Inflammatory macrophage treated with lipopolysaccharide for 1 hour (primary cell): ENCODE measurements at regions not wholly inside any gene's neighbourhood (a gene's known extent, or its start where the extent isn't known, plus 50 kb on each side); places are given as distances from the start of the nearest gene placed in this dataset.
"Not testable (repeated sequence)": the region's sequence is repeated elsewhere in the genome, so short reads cannot be mapped to it uniquely, and the experiment has no call there.

ENCODE experiments used
- DNase-seq, 2 donors: peaks; one replicate each; pipeline ENCODE4 v3.0.0-alpha.2; 2020 to 2022

DNA sequence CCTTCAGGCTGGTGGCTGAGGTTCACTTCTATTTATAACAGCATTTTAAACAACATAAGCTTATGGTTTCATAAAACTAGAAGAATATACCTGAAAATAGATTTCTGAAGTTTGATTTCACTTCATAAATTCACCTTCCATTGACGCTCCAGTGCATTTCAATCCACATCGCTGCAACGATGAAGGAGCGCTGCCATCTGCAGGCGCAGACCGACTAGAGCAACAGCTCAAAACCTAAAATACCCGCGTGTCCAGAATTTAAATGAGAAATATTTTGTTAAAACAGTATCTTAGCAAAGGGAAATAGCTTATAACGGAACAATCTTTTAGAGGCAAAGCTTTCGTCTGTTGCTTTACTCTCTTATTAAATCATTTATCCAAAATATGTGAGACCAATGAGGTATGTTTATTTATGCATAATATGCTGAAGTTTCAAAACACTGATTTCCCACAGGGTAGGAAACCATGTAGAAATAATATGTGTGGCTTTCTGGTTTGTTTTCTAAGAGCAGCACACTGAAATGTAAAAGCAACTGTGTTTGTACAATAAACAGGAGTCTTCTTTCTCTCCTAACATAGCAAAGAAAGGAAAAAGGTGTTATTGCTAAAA lies 816.4 kb upstream of the FRG1 start:
- DNase-seq = no peak

DNA sequence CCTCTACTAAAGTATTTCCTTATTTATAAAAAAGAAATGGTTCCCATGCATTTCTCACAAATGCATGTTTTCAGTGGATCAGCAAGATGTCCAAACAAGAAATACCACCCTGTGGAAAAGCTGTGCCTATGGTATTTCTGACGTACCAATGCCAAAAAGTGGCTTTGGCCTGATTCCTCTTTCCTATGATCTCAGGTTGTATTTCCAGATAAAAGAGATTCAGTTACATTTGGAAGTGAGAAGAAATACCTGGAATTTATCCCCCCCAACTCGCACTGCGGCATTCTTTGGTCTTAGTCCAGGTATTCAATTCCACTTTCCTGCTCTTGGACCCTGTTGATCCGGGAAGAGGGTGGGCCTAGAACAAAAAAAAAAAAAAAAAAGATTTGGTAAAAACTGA lies 815.9 kb upstream of the FRG1 start:
- no peak for DNase-seq

DNA sequence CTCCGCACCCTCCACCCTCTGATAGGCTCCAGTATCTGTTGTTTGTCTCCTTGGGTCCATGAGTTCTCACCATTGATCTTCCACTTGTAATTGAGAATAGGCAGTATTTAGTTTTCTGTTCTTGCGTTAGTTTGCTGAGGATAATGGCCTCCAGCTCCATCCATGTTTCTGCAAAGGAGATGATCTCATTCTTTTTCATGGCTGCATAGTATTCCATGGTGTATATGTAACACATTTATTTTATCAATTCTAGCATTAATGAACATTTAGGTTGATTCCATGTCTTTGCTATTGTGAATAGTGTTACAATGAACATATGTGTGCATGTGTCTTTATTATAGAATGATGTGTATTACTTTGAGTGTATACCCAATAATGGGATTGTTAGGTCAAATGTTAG lies 814.6 kb upstream of the FRG1 start:
- no peak for DNase-seq

DNA sequence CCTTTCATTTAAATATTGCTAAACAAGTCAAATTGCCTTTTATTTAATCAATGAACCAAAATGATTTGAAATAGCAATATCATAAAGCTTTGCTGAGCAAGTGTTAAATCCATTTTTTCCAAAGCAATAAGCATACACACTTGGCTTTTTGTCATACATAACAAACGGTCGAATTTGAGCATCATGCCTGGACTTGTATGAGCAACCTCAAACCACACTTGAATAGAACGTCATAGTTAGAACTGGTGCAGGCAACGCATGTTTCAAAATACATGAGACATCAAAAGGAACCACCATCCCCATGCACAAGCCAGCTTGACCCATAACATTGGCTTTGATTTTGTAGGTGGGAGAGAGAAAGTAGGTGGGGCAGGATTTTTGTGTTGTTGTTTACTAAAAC lies 812.3 kb upstream of the FRG1 start:
- no peak for DNase-seq

DNA sequence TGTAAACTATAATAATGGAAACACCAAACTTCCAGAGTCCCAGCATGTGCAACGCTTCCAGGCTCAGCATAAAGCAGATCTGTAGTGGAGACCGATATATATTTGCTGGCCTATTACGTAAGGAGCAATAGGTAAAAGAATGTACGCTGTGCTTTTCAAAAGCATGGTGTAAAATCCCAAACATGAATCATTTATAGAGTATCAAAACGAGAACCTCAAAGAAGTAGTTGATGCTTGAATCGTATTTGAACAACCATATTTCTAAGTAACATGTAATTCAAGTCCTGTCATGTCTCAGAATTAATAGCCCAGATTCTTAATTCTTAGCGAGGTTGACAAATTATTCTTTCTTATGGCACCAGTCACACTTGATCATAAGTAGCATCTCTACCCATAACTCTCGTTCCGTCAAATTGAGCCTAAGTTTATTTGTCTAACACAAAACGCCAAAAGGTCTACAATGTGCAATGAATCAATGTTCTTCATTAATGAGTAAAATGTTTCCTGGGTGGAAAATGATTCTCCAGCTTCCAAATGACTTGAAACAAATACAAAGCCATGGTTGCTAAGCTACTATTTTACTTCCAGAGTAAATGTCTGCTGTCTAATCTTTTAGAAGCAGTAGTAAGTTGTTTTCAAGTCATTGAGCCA lies 811.5 kb upstream of the FRG1 start:
- DNase-seq = no peak

DNA sequence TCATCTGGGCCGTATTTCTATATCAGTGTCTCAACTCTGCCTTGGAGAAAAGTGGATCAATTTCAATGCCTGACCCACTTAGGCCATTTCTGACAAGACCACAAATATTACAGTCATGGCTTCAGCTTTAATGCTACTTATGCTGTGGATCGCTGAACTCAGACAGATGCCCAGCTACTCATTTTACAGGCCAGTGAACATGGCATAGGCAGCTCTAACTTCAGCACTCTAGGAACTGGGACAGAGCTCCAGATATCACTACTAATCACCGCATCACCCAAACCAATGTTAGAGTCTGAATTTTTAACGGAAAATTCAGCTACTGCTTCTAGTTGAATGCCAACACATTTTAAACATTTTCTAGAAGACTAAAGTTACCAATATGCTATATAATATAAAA lies 809.6 kb upstream of the FRG1 start:
- no peak for DNase-seq

DNA sequence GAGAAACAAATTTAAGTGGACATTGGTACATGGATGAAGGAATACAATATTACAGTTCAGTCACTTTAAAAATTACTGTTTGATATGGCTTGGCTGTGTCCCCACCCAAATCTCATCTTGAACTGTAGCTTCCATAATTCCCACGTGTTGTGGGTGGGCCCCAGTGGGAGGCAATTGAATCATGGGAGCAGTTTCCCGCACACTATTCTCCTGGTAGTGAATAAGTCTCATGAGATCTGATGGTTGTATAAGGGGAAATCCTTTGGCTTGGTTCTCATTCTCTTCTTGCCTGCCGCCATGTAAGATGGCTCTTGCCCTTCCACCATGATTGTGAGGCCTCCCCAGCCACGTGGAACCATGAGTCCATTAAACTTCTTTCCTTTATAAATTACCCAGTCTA lies 804.2 kb upstream of the FRG1 start:
- DNase-seq = no peak

DNA sequence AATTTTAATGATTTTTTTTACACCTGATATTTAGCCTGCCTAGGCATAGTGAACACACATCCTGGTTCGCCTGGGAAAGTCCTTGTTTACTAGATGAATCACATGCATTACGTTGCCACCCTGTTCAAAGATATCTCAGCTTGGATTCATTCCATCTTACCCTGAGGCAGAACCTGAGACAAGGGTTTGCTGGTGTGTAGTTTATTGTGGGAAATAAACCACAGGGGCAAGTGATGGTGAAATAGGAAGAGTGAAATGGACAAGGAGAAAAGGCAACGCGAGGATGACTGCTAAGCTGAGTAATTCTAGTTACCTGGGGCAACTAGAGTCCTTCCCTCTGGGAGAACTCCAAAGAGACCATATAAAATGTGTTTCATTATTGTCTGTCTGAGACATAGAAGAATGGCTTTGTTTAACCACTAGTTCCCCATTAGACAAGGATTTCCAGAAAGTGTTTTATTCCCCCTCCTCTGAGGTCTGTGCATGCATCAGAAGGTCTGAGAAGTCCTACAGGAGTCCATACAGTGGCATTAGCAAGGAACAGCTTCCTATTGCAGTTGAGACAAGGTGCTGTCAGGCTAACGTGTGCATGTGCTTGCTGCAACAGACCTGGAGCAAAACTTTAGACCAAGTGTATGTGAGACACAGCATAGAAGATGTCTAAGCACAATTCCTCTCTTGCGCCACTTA lies 797.3 kb upstream of the FRG1 start:
- no peak for DNase-seq

DNA sequence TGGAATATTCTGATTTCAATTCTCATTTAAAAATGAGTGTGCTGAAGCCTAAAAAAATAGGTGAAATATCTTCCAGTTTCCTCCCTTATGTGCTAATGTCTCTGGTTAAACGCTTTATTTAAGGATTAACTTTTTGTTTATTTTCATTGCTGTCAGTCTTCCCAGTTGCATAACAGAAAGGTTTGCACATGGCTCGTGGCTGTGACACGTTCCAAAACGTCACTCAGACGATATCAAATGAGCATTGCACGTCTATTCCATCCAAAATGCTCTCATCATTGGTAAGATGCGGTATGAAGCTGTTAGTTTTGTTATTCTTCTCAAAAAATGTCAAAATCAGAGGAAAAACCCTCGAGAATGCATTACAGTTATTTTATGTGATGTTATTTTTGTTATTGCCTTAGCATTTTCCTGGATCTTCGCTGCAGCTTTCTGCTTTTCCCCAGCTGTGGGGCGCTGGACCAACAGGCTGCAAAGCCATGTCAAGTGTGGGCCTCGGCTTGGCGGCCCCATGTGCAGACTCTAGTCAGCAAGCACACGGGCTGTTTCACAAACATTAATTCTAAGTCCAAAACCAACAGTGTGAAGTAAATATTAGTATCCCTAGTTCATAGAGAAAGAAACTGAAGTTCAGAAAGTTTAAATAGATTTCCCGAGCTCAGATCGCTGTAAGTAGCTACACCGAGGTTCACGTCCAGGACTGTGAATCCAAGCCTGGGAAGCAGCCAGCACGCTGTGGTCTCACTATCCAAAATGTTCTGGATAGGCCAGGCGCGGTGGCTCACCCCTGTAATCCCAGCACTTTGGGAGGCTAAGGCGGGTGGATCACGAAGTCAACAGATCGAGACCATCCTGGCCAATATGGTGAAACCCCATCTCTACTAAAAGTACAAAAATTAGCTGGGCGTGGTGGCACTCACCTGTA lies 793.4 kb upstream of the FRG1 start:
- no peak for DNase-seq

DNA sequence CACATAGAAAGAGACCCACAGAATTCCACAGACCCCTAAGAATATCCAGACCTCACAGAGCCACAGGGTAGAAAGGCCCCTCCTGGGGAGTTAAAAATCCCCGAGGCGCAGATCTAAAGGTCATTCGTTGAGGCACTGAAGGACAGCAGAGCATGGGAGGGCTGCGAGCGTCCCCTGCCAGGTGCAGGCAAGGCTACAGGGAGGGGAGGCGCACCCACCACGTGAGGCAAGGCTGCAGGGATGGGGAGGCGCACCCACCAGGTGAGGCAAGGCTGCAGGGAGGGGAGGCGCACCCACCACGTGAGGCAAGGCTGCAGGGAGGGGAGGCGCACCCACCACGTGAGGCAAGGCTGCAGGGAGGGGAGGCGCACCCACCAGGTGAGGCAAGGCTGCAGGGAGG lies 785.6 kb upstream of the FRG1 start:
- DNase-seq = not testable (repeated sequence)

DNA sequence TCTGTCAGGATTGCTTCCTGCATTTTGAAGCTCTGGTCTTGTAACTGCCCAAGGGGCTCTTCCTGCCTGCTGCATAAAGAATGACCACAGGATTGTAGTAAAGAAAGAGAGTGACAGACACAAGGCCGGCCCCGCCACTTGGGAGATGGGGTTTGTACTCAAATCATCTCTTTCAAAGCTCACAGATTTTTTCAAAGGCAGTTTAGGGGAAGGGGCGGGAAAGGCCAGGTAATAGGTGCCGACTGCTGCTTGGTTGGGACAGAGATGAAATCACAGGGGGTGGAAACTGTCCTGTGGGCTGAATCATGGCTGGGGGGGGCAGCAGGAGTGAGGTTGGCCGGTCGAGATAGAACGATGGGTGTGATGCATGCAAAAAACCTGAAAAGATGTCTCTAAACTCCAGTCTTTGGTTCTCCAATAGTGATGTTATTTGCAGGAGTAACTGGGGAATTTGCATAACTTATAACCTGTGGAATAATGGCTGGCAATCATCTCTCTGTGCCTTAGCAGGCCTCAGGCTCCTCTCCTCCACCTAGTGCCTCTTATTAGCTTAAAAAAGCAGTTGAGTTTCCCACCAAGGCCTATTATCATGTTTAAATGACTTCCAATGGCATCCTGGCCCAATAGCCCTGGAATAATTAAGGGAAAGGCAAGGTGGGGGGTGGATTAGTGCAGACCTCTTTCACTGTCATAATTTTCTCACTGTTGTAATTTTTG lies 778.4 kb upstream of the FRG1 start:
- no peak for DNase-seq

DNA sequence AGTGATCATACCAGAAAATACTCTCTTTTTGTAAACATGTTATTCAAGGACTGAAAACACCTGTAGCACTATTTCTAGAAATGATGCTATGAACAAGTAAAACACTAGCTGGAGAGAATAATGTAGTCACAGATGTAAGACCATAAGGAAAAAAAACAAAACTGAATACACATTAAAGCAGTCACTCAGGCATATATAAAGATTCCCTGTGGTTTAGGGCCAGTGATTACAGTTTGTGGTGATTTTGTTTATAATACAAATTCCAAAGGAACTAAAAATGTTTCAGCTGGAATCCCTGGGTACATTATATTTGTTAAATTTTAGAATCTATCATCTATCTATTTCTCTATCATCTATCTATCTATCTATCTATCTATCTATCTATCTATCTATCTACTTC lies 777.8 kb upstream of the FRG1 start:
- DNase-seq = no peak

DNA sequence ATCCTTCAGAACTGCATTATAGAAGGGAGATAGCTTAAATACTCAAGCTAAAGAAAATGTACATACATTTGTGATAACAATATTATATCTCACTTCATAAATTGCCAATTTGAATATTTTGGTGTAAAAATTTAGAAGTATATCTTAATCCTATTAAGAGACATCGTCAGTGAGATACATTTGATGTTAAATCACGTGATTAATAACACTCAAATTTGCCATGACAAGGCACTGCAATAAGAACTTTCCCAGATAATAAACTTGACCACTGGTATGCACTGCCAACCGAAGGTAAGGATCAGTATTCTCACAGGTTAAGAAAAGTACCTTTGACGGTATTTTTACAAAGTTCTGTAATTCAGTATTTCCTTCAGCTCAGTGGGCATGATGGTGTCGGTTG lies 764.7 kb upstream of the FRG1 start:
- no peak for DNase-seq

DNA sequence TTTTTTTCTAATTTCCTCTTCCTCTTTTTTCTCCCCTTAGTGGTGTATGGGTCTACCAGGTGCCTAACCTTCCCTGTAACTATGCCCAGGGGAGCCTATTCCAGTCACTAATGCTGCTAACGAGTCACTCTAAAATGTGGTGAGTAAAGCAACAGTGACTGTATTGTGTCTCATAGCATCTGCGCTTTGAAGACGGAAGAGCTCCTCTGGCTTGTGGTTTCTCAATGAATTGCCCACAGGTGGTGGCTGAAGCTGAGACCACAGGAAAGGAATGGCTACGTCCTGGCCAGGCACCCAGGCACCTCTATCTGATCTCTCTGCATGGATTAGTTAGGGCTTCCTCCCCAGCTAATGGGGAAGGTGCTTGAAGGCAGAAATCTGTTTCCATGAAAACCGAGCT lies 763.5 kb upstream of the FRG1 start:
- no peak for DNase-seq

DNA sequence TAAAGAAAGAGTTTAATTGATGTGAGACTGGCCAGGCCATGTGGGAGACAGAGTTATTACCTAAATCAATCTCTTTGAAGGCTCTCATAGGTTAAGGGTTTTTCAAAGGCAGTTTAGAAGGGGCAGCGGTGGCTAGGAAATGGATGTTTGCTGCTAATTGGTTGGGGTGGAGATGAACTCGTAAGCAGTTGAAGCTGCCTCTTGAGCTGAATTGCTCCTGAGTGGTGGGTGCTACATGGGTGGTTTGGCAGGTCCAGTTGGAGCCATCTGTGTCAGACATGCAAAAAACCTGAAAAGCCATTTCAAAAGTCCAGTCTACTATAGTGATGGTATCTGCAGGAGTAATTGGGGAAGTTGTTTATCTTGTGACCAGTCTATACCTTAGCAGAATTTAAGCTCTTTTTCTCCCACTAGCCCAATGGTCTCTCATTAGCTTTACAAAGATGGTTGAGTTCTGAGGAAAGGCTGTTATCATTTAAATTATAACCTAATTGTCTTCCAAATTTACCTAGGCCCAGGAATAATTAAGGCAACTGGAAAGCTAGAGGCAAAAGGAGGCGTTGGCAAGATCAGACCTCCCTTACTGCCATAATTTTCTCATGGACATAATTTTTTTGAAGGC lies 762.4 kb upstream of the FRG1 start:
- DNase-seq = no peak

DNA sequence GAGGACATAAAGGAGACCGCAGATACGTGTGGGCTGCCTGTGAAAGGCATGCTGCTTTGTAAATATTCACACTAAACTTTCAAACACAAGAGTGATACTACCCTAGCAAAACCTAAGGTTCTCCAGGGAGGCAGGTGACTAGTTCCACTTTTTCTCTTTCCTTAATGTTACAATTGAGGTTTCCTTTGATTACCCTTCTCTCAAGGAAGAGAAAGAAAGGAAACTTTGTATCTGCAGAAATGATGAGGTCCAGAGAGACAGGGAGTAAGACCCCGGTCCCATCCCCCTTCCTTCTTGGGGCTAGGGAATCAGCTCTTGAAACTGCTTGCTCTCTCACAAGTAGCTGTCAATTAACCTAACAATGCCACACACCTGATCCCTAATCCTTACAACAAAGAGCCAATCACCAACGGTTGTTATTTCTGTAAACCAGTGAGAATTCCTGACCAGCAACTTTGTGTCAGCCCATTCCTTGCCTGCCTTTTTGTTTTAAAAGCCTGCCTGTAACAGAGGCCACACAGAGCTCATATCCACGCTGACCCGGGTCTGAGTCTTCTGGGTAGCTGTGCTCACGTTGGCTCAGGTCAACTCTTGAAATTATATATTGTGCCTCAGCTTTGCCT lies 754.8 kb upstream of the FRG1 start:
- DNase-seq = no peak

DNA sequence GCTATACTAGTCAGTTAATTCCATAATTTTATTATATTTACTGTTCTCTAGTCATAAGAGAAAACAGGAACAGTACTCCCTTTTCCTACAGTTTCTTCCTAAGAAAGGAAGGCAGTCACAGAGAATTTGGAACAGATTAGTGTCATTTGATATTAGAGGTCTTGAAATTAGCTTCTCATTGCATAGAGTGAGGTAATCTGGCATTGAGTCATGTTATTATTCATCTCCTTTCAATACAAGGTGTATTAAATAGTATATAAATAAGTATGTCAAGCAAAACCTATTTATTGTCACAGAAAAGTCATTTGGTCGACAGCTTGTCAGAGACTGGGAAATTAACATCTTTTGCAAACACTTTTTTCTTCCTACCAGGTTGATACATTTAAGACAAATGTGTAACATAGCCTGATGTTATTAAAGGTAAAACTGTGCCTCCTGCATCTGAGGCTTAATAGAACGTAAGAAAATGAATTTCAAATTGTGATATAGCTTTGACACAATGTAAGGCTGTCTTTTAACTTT lies 753.1 kb upstream of the FRG1 start:
- DNase-seq = no peak

DNA sequence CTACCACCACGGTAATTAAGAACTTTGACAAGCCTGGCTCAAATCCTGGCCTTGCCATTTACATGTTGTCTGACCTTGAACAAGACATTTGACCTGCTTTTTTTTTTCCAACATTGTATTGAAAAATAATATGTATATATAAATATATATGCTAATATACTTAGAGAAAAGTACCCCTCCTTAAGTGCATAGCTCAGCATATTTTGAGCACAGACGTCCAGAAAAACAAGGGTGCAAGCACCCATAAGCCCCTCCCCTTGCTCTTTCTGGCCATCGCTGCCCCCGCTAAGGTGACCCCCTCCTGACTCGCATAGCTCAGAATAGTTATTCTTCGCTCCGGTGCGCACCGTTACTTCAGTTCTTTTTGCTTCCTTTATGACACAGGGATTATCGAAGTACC lies 742.0 kb upstream of the FRG1 start:
- no peak for DNase-seq

DNA sequence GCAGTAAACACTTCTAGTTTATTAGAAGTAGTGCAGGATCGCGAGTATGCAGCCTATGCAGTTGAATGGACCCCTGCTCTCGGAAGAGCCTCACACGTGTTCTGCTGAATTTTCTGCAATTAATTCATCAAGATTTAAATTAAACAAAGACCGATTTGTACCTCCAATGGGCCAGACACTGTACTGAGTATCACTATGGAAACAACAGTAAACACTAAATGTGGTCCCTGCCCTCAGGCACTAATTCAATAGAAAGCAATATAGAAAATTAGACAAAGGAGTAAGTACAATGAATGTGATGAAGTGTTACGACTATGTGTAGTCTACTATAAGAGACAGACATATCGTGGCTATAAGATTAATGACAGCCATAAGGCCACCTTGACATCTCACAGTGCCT lies 740.3 kb upstream of the FRG1 start:
- DNase-seq = no peak

DNA sequence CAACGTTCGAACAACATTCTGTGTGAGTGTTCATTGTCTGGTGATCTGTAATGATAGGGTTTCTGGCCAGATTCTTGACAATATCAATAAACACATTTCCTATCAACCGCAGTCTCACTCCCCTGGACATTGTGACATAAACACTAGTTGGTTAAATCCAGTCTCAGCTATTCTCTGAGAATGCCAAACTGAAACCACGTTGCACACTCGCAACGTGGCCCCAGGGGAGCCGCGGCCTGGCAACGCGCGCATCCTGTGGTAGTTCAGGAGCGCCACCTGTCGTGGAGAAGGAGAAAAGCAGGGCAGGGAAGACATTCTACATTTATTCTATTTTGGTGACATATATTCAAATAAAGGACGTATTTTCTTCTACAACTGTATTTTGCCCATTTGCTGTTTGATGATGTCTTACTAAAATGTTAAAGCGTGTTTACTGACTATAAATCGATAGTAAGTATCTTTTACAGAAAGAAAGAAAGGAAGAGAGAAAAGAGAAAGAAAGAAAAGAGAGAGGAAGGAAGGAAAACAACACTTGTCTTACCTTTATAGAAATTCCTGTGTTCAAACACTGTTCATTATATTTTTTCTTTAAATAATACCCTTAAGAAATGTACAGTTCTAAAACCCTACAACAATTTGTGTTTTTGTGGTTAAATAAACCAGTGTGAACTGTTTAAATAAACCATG lies 738.3 kb upstream of the FRG1 start:
- peak; percentile 6 to 31 for DNase-seq

DNA sequence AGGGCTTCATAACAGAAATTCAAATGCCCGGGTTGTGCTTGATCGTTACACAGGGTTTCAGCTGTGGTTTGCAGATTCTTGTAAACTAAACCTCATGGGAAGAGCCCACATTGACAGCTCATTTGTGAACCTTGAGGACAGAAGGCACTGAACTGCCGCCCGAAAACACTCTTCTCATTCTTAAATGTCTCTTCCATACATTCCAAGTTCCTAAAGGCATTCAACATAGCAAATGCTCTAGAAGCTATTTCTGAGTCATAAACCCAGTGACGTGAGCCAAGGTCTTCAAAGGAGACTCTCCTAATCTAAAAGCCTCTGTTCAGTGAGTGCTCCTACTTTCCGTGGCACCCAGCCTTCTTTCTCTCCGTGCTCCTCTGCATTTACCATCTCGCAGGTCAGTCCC lies 737.8 kb upstream of the FRG1 start:
- DNase-seq = no peak
